ENCODE measurements at regions not wholly inside any gene's neighbourhood (a gene's known extent, or its start where the extent isn't known, plus 50 kb on each side); places are given as distances from the start of the nearest gene placed in this dataset.

DNA sequence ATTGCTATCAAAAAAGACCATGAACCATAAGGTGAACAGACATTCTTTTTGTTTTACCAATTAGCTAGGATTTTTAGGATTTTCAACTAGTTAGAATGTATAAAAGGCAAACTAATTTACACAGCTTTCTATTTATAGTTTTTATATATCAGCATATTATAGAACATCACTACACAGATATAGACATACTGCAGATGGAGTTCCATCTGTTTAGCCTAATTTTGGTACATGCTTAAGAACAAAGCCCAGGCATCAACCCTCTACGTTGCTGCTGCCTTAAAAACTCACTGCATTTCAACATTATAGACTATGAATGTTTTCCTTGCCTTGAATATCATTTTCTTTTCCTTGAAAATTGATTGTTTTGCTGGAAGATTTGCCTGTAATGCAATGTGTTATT lies 2227.5 kb upstream of the C9orf72 start (continued):
- TF ChIP-seq, protein P1, sequence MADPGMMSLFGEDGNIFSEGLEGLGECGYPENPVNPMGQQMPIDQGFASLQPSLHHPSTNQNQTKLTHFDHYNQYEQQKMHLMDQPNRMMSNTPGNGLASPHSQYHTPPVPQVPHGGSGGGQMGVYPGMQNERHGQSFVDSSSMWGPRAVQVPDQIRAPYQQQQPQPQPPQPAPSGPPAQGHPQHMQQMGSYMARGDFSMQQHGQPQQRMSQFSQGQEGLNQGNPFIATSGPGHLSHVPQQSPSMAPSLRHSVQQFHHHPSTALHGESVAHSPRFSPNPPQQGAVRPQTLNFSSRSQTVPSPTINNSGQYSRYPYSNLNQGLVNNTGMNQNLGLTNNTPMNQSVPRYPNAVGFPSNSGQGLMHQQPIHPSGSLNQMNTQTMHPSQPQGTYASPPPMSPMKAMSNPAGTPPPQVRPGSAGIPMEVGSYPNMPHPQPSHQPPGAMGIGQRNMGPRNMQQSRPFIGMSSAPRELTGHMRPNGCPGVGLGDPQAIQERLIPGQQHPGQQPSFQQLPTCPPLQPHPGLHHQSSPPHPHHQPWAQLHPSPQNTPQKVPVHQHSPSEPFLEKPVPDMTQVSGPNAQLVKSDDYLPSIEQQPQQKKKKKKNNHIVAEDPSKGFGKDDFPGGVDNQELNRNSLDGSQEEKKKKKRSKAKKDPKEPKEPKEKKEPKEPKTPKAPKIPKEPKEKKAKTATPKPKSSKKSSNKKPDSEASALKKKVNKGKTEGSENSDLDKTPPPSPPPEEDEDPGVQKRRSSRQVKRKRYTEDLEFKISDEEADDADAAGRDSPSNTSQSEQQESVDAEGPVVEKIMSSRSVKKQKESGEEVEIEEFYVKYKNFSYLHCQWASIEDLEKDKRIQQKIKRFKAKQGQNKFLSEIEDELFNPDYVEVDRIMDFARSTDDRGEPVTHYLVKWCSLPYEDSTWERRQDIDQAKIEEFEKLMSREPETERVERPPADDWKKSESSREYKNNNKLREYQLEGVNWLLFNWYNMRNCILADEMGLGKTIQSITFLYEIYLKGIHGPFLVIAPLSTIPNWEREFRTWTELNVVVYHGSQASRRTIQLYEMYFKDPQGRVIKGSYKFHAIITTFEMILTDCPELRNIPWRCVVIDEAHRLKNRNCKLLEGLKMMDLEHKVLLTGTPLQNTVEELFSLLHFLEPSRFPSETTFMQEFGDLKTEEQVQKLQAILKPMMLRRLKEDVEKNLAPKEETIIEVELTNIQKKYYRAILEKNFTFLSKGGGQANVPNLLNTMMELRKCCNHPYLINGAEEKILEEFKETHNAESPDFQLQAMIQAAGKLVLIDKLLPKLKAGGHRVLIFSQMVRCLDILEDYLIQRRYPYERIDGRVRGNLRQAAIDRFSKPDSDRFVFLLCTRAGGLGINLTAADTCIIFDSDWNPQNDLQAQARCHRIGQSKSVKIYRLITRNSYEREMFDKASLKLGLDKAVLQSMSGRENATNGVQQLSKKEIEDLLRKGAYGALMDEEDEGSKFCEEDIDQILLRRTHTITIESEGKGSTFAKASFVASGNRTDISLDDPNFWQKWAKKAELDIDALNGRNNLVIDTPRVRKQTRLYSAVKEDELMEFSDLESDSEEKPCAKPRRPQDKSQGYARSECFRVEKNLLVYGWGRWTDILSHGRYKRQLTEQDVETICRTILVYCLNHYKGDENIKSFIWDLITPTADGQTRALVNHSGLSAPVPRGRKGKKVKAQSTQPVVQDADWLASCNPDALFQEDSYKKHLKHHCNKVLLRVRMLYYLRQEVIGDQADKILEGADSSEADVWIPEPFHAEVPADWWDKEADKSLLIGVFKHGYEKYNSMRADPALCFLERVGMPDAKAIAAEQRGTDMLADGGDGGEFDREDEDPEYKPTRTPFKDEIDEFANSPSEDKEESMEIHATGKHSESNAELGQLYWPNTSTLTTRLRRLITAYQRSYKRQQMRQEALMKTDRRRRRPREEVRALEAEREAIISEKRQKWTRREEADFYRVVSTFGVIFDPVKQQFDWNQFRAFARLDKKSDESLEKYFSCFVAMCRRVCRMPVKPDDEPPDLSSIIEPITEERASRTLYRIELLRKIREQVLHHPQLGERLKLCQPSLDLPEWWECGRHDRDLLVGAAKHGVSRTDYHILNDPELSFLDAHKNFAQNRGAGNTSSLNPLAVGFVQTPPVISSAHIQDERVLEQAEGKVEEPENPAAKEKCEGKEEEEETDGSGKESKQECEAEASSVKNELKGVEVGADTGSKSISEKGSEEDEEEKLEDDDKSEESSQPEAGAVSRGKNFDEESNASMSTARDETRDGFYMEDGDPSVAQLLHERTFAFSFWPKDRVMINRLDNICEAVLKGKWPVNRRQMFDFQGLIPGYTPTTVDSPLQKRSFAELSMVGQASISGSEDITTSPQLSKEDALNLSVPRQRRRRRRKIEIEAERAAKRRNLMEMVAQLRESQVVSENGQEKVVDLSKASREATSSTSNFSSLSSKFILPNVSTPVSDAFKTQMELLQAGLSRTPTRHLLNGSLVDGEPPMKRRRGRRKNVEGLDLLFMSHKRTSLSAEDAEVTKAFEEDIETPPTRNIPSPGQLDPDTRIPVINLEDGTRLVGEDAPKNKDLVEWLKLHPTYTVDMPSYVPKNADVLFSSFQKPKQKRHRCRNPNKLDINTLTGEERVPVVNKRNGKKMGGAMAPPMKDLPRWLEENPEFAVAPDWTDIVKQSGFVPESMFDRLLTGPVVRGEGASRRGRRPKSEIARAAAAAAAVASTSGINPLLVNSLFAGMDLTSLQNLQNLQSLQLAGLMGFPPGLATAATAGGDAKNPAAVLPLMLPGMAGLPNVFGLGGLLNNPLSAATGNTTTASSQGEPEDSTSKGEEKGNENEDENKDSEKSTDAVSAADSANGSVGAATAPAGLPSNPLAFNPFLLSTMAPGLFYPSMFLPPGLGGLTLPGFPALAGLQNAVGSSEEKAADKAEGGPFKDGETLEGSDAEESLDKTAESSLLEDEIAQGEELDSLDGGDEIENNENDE (IDR thresholded peaks at IDR 0.05; ENCODE audit: insufficient replicate concordance, low read length): no peak
- TF ChIP-seq RFX5 (IDR thresholded peaks at IDR 0.05; ENCODE audit: borderline replicate concordance, low read depth, low read length) (no peak), BRCA1 (IDR thresholded peaks at IDR 0.05; ENCODE audit: low read depth, low read length) (no peak), ZNF274 (IDR thresholded peaks at IDR 0.05; ENCODE audit: borderline replicate concordance, extremely low read depth, low read length) (no peak), GTF2F1 (IDR thresholded peaks at IDR 0.05; ENCODE audit: borderline replicate concordance, low read depth, low read length) (no peak), POLR2AphosphoS5 (IDR thresholded peaks at IDR 0.05; ENCODE audit: low read depth, low read length) (no peak)
